ENCODE measurements at regions not wholly inside any gene's neighbourhood (a gene's known extent, or its start where the extent isn't known, plus 50 kb on each side); places are given as distances from the start of the nearest gene placed in this dataset.

- TF ChIP-seq CTCF (IDR thresholded peaks at IDR 0.05) (no peak), POLR2A (IDR thresholded peaks at IDR 0.05) (no peak)
Observed at GRCh38 chr13:74567485-74567884, 433.3 kb upstream of the KLF12 start.
